Heart right ventricle (tissue), 16 donors: ENCODE measurements at regions not wholly inside any gene's neighbourhood (a gene's known extent, or its start where the extent isn't known, plus 50 kb on each side); places are given as distances from the start of the nearest gene placed in this dataset.
"Not testable (repeated sequence)": the region's sequence is repeated elsewhere in the genome, so short reads cannot be mapped to it uniquely, and the experiment has no call there.

Source experiments
- ATAC-seq, 8 donors: fragments of 200-7000 bp; cut with Tn5 transposase; one replicate each; pipeline ENCODE4 v1.9.1; 2020; ENCODE audit warnings: mild to moderate bottlenecking in 8 of 8, moderate library complexity in 8 of 8, moderate number of reproducible peaks in 1 of 8
- DNase-seq, 2 donors: peaks; one replicate each; pipeline ENCODE4 v3.0.0-alpha.2; 2020
- H3K27ac ChIP-seq, 10 donors: fragments of 200-600 bp; sonication (generic) in 2 of 10; one replicate each; pipeline versions ENCODE4 v1.5.0 to v1.8.0; 2020 to 2022; ENCODE audit warnings: mild to moderate bottlenecking in 3 of 10
- H3K27me3 ChIP-seq, 7 donors: fragments of 200-600 bp; one replicate each; pipeline ENCODE4 v1.8.0; 2021 to 2022; ENCODE audit warnings: mild to moderate bottlenecking in 2 of 7
- H3K36me3 ChIP-seq, 9 donors: fragments of 200-600 bp; sonication (generic) in 1 of 9; one replicate each; pipeline versions ENCODE4 v1.5.0 to v1.8.0; 2020 to 2022; ENCODE audit warnings: mild to moderate bottlenecking in 2 of 9
- H3K4me1 ChIP-seq, 9 donors: fragments of 200-600 bp; sonication (generic) in 1 of 9; one replicate each; pipeline versions ENCODE4 v1.5.0 to v1.8.0; 2020 to 2022; ENCODE audit warnings: mild to moderate bottlenecking in 4 of 9
- H3K4me3 ChIP-seq, 10 donors: fragments of 200-600 bp; sonication (generic) in 2 of 10; one replicate each; pipeline versions ENCODE4 v1.5.0 to v1.8.0; 2020 to 2022; ENCODE audit warnings: mild to moderate bottlenecking in 7 of 10, moderate library complexity in 2 of 10
- H3K9me3 ChIP-seq, 11 donors: fragments of 200-600 bp in 10 of 11; sonication (generic) in 2 of 11; one replicate each; pipeline versions ENCODE4 v1.5.0 to v1.8.0; 2013 to 2022; ENCODE audit warnings: mild to moderate bottlenecking in 2 of 11, control low read depth in 1 of 11, moderate library complexity in 1 of 11
- CTCF ChIP-seq, 9 donors: fragments of 200-600 bp; sonication (generic) in 2 of 9; IDR thresholded peaks; one replicate each; pipeline versions ENCODE4 v1.5.0 to v1.8.0; 2021 to 2022; ENCODE audit warnings: antibody characterized with exemption in 9 of 9, mild to moderate bottlenecking in 5 of 9, moderate library complexity in 1 of 9
- WGBS, 2 donors: extraction: QIAGEN DNeasy Blood & Tissue Kit; methylation state at CpG; one replicate each; pipeline ENCODE4 v1.1.7; 2013; ENCODE audit warnings: inconsistent platforms in 1 of 2; 5-methylcytosine and 5-hydroxymethylcytosine counted together
- intact Hi-C, 10 donors: fragments of 100-400 bp; cut with DNase I; formaldehyde crosslinking; loops; one replicate each; pipeline versions ENCODE4 v1.11.1 to v1.14.2; 2022
- donor health status: Arrhythmogenic right ventricular cardiomyopathy.
- donor health status: ischemic (EF 13 %, LVEDD 7.1; RV severe dilation, severe dysfunction).
- donor health status: healthy with polysubstance abuse.
- donor health status: DM: no; HTN: yes; CAD: no.
- donor health status: DM: no; HTN: no; CAD: no.
- donor health status: ischemic (EF 25% LVEDD 6.9; RV normal size, moderate dysfunction).
- donor health status: ischemic (EF 25% LVEDD 5.7; RV mildly dilated, moderate dysfunction).
- donor health status: healthy.
- donor health status: DM: yes; HTN: yes; CAD: no.
- donor health status: Ischemic cardiomyopathy.
- donor health status: ischemic (EF 35%, LVEDD 5.7; RV mildly dilated, moderate dysfunction).
- donor health status: nonischemic (EF 11% LVEDD 7.7; RV severe dilation, severe dysfunction).
- donor health status: DM: yes; HTN: yes; CAD: no.
- donor health status: PGD.
- donor health status: ischemic (EF 29% LVEDD 5.4; RV normal size, mild dysfunction).
- donor health status: nonischemic (EF 23%, LVEDD 6.1; RV moderate dilation, normal function).

GRCh38 chr10:76815505-76815904 is 822.1 kb downstream of the KCNMA1 start:
- ATAC-seq, H3K4me3 ChIP-seq, H3K27ac ChIP-seq, DNase-seq, H3K36me3 ChIP-seq, H3K9me3 ChIP-seq, H3K4me1 ChIP-seq, H3K27me3 ChIP-seq, intact Hi-C loops: not testable (repeated sequence)
- 85 to 93% methylated on average over 9 of the region's 9 CpGs for WGBS, 2 donors

GRCh38 chr10:76811430-76811829 is 826.2 kb downstream of the KCNMA1 start:
- Histone ChIP-seq H3K4me3 (no peak overlapping the region), H3K36me3 (no peaks in the 10 kb centered on the region), H3K9me3 (peaks cover 0 to 5% (median 0%) of the 10 kb centered on the region in 11 donors), H3K4me1 (no peaks in the 10 kb centered on the region), H3K27ac (no peak overlapping the region), H3K27me3 (no peaks in the 10 kb centered on the region)
- TF ChIP-seq CTCF (IDR thresholded peaks at IDR 0.05), result no peak
- DNase-seq (no peak), ATAC-seq (no peak)
- intact Hi-C loops, result no loop called here

- Histone ChIP-seq H3K36me3 (no peaks in the 10 kb centered on the region), H3K4me1 (no peaks in the 10 kb centered on the region), H3K27me3 (no peaks in the 10 kb centered on the region), H3K27ac (no peak overlapping the region), H3K9me3 (no peaks in the 10 kb centered on the region), H3K4me3 (no peak overlapping the region)
- 57 to 70% methylated on average over 4 of the region's 4 CpGs for WGBS, 2 donors
- DNase-seq (no peak), ATAC-seq (no peak)
- intact Hi-C loops, result no loop called here
- no peak for TF ChIP-seq CTCF (IDR thresholded peaks at IDR 0.05)
Observed at GRCh38 chr10:76788452-76788811, 849.2 kb downstream of the KCNMA1 start.

GRCh38 chr10:76787746-76788451 is 849.7 kb downstream of the KCNMA1 start:
- no peak overlapping the region for H3K4me3 ChIP-seq
- H3K27ac ChIP-seq, result no peak overlapping the region
- no peaks in the 10 kb centered on the region for H3K27me3 ChIP-seq
- 81 to 86% methylated on average over 3 of the region's 3 CpGs for WGBS, 2 donors
- H3K9me3 ChIP-seq, result peaks cover 0 to 4% (median 0%) of the 10 kb centered on the region in 11 donors
- peak in 1 of 8 donors; percentile 30 for ATAC-seq
- DNase-seq, result no peak
- no peaks in the 10 kb centered on the region for H3K36me3 ChIP-seq
- no peaks in the 10 kb centered on the region for H3K4me1 ChIP-seq
- intact Hi-C loops, result no loop called here
- no peak for TF ChIP-seq CTCF (IDR thresholded peaks at IDR 0.05)

GRCh38 chr10:76786504-76787072 is 851.0 kb downstream of the KCNMA1 start:
- H3K36me3 ChIP-seq, result no peaks in the 10 kb centered on the region
- peaks cover 0 to 12% (median 5%) of the 10 kb centered on the region in 11 donors for H3K9me3 ChIP-seq
- ATAC-seq, result peak in 2 of 8 donors; percentile 37 to 59
- no peaks in the 10 kb centered on the region for H3K27me3 ChIP-seq
- H3K27ac ChIP-seq, result no peak overlapping the region
- intact Hi-C loops, result no loop called here
- H3K4me1 ChIP-seq, result no peaks in the 10 kb centered on the region
- no peak for TF ChIP-seq CTCF (IDR thresholded peaks at IDR 0.05)
- H3K4me3 ChIP-seq, result no peak overlapping the region
- 63 to 72% methylated on average over 4 of the region's 4 CpGs for WGBS, 2 donors
- no peak for DNase-seq
